HUES64 (cell line): ENCODE measurements at regions not wholly inside any gene's neighbourhood (a gene's known extent, or its start where the extent isn't known, plus 50 kb on each side); places are given as distances from the start of the nearest gene placed in this dataset.

Experiments
- H3K27ac ChIP-seq: 2 replicates; pipeline ENCODE4 v1.7.0; 2013; ENCODE audit warnings: low read depth, low read length, inconsistent platforms
- H3K27me3 ChIP-seq: 2 replicates; pipeline ENCODE4 v1.6.1; 2013; ENCODE audit warnings: mild to moderate bottlenecking, low read length; ENCODE audit not compliant: insufficient read depth
- H3K36me3 ChIP-seq: 2 replicates; pipeline ENCODE4 v1.6.1; 2013; ENCODE audit warnings: mild to moderate bottlenecking, low read length; ENCODE audit not compliant: insufficient read depth
- H3K4me1 ChIP-seq: 2 replicates; pipeline ENCODE4 v1.6.1; 2013; ENCODE audit warnings: mild to moderate bottlenecking, low read length, moderate library complexity; ENCODE audit not compliant: insufficient read depth
- H3K4me3 ChIP-seq: 2 replicates; pipeline ENCODE4 v1.5.1; 2013; ENCODE audit warnings: mild to moderate bottlenecking, low read length, moderate library complexity
- H3K9ac ChIP-seq: 2 replicates; pipeline ENCODE4 v1.6.1; 2013; ENCODE audit warnings: mild to moderate bottlenecking, low read depth, low read length
- H3K9me3 ChIP-seq: 2 replicates; pipeline ENCODE4 v1.6.1; 2013; ENCODE audit warnings: low read depth, low read length; ENCODE audit not compliant: insufficient read depth
- WGBS: fragments of 150-250, 120-280 bp; methylation state at CpG from one replicate; pipeline ENCODE4 v1.1.7; 2013; ENCODE audit warnings: missing lambda C conversion rate; 5-methylcytosine and 5-hydroxymethylcytosine counted together

DNA sequence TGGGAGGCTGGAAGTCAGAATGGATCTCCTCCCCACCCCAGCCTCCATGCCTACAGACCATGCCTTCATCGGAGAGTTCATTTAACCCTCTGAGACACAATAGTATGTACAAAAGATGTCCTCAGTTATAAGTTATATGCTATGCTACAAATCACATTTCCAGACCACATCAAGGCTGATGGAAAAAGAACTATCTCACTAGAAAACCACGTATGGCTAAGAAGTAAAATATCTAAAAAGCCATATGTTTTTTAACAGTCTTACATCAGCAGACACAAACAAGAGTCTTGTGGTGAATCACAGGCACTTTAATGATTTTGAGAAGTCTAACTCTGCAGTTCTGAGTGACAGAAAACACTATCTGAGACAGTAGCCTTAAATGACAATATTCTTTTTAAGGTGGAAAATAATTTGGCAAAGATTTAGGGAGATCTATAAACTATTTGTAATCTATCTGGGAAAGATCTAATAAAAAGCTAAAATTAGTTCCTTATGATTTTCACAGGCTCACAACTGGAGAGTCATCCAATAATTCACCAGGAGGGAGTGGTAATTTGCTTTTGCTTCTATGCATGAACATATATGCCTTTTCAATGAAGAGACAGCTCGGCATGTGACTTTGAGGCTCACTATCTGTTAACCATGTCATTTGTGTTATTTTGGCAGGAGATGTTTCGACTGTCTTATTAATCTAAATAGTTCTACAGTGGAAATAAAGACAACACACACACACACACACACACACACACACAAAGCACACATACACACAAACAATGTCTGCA is 197.5 kb downstream of the IRS1 start:
- H3K9ac ChIP-seq: no peak overlapping the region
- H3K4me1 ChIP-seq: no peaks in the 10 kb centered on the region; the same call in 1 of the 2 replicates
- no peaks in the 10 kb centered on the region for H3K36me3 ChIP-seq
- H3K27me3 ChIP-seq: no peaks in the 10 kb centered on the region
- H3K9me3 ChIP-seq: no peaks in the 10 kb centered on the region
- 100% methylated on average over 3 of the region's 4 CpGs for WGBS
- H3K27ac ChIP-seq: no peak overlapping the region
- H3K4me3 ChIP-seq: no peak overlapping the region

DNA sequence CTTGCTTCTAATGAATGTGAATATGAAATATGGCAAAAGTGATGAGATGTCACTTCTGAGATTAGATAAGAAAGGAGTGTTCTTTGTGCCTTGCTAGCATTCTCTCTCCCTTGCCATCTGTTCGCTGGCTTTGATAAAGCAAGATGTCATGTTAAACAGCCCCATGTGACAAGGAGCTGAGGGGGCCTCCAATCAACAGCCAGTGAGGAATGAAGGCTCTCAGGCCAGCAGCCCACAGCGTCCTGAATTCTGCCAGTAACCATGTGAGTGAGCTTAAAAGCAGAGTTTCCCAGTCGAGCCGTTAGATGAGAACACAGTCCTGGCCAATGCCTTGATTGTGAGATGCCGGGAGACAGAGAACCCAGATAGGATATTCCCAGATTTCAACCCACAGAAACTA is 198.8 kb downstream of the IRS1 start:
- whole genome bisulfite sequencing: 89% methylated on average over 4 of the region's 5 CpGs

DNA sequence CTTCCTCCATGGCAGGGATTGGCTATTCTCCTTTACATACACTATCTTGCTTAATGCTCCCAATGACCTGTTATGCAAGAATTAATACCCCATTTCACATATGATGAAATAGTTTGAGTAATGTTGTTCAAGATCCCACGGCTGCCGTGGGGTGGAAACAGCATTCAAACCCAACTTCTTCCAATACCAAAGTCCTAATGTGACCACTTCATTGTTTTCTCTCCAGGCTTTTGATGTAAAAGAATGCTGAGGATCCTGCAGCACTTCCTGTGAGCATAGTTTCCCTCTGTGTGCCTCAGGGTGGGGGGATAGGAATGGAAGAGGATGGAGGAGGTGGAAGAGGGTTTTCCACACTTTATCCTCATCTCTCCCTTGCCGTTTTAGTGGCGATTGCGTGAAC is 199.4 kb downstream of the IRS1 start:
- Histone ChIP-seq H3K27me3 (no peaks in the 10 kb centered on the region), H3K4me1 (no peaks in the 10 kb centered on the region; the same call in 1 of the 2 replicates), H3K36me3 (no peaks in the 10 kb centered on the region), H3K4me3 (no peak overlapping the region), H3K9ac (no peak overlapping the region), H3K27ac (no peak overlapping the region), H3K9me3 (no peaks in the 10 kb centered on the region)
- WGBS: no CpG with 5 or more reads among the region's 5 CpGs

More for the DNA sequence above, 198.8 kb downstream of the IRS1 start:
- H3K4me1 ChIP-seq: no peaks in the 10 kb centered on the region; the same call in 1 of the 2 replicates
- H3K27me3 ChIP-seq: no peaks in the 10 kb centered on the region
- no peaks in the 10 kb centered on the region for H3K9me3 ChIP-seq
- H3K36me3 ChIP-seq: no peaks in the 10 kb centered on the region
- no peak overlapping the region for H3K27ac ChIP-seq
- H3K4me3 ChIP-seq: no peak overlapping the region
- H3K9ac ChIP-seq: no peak overlapping the region

DNA sequence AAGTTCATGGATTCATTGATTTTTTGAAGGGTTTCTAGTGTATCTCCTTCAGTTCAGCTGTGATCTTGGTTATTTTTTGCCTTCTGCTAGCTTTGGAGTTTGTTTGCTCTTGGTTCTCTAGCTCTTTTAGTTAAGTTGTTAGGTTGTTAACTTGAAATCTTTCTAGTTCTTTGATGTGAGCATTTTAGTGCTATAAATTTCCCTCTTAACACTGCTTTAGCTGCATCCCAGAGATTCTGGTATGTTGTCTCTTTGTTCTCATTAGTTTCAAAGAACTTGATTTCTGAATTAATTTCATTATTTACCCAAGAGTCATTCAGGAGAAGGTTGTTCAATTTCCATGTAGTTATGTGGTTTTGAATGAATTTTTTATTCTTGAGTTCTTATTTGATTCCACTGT is 210.6 kb downstream of the IRS1 start:
- Histone ChIP-seq H3K4me3 (no peak overlapping the region), H3K9me3 (peaks cover 5% of the 10 kb centered on the region; the same call in 1 of the 2 replicates), H3K9ac (no peak overlapping the region), H3K36me3 (no peaks in the 10 kb centered on the region), H3K27ac (no peak overlapping the region), H3K4me1 (no peaks in the 10 kb centered on the region), H3K27me3 (no peaks in the 10 kb centered on the region)

DNA sequence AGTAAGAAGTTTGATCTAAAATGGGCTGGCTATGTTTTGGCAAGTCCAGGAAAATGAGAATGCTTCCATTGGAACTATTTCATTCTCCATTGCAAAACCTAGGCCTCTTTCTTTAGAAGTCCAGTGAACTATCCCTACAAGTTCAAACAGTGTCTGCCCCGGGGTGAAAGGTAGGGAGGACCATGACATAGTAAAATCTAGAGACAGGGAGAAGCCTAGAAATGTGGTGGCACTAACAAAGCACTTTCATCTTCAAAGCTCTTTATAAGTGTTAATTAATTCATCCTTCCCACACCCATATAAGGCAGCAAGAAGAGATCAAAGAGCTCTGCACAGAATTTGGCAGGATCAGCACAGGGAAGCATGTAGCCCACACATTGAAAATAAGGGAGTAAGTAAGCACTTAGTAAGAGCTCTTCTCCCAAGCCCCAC is 214.5 kb downstream of the IRS1 start:
- Histone ChIP-seq H3K4me1 (peaks cover 6% of the 10 kb centered on the region; the same call in 1 of the 2 replicates), H3K9ac (no peak overlapping the region), H3K4me3 (no peak overlapping the region), H3K27me3 (no peaks in the 10 kb centered on the region), H3K9me3 (peaks cover 5% of the 10 kb centered on the region; the same call in 1 of the 2 replicates), H3K27ac (no peak overlapping the region), H3K36me3 (no peaks in the 10 kb centered on the region)
- WGBS: no CpG with 5 or more reads among the region's 1 CpG

DNA sequence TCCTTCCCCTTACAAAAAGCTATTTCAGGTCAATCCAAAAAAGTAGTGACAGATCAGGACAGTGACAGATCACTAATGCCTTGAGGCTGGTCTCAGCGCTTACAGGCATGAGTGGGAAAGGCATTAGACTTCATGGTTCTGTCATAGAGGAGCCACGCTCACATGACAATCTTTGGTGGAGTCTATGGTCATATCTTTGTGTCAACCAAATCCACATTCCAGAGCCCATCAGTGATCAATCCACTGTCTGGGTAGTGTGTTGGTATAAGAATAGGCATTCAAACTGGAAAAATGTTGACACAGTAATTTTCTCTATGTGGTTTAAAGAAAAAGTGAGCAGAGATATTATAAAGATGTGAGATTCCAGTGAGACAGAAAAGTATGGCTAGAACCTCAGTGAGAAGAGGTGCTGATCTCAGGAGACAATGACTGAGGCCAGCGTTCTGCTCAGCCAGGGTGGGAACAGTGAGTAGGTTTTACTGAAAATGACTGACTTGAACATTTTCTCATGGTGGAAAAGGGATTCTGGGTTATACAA is 215.0 kb downstream of the IRS1 start:
- Histone ChIP-seq H3K36me3 (no peaks in the 10 kb centered on the region), H3K27ac (no peak overlapping the region), H3K4me3 (no peak overlapping the region), H3K9ac (no peak overlapping the region), H3K27me3 (no peaks in the 10 kb centered on the region), H3K9me3 (peaks cover 5% of the 10 kb centered on the region; the same call in 1 of the 2 replicates), H3K4me1 (peaks cover 6% of the 10 kb centered on the region; the same call in 1 of the 2 replicates)
- 93% methylated on average over 3 of the region's 3 CpGs for WGBS

DNA sequence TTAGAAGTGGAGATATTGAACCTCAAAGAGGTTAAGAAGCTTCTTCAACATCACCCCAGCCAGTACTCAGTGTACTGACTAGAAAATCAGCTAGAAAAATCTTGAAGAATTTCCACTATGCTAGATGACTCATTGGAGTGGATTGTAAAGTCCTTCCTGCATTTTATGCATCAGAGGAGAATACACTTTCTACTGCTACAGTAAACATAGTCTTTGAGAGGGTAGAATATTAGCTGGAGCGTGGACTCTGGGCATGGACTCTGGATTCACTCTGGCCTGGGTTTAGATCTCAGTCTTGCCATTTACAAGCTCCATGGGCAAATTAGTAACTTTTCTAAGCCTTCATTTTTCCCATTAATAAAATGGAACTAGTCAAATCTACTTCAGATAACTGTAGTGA is 215.9 kb downstream of the IRS1 start:
- H3K27ac ChIP-seq: no peak overlapping the region
- no peak overlapping the region for H3K9ac ChIP-seq
- H3K4me3 ChIP-seq: no peak overlapping the region
- peaks cover 6% of the 10 kb centered on the region; the same call in 1 of the 2 replicates for H3K4me1 ChIP-seq
- no peaks in the 10 kb centered on the region for H3K36me3 ChIP-seq
- no peaks in the 10 kb centered on the region for H3K27me3 ChIP-seq
- WGBS: 100% methylated on average over 1 of the region's 1 CpG
- H3K9me3 ChIP-seq: peaks cover 5% of the 10 kb centered on the region; the same call in 1 of the 2 replicates

DNA sequence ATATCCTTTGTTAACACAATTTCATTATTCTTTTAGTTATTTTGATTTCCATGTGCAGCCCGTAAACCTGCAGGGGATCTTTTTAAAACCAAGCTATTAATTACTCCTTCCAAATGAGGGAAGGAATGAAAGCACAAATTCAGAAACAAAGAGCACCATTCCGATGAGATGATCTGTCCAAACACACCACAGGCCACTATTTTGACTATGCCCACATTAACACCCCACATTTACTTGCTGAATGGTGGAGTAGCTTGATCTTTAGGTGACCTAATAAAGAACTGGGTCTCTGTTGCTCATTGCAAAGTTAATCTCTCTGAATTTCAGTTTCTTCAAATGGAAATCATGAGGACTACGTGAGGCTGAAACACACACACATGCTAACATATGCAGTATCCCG is 218.0 kb downstream of the IRS1 start:
- Histone ChIP-seq H3K4me1 (peaks cover 6% of the 10 kb centered on the region; the same call in 1 of the 2 replicates), H3K9me3 (no peaks in the 10 kb centered on the region)

DNA sequence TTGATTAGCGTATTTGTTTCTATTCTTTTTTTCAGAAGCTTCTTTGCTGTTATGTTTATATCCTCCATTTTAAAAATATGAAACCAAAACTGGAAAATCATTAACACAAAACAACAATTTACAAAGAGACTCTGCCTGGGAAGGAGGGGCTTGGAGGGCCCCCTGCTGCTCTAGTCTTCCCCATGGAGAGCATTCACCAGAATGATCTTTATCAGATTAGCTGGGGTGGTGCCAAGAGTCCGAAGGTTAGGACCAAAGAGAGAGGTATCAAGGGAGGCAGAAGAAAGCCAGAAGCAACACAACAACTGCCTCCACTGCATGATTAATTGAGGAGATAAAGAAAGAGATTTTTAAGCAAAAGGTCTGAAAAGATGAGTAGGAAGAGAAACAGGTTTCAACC is 218.6 kb downstream of the IRS1 start:
- Histone ChIP-seq H3K4me3 (no peak overlapping the region), H3K4me1 (peaks cover 6% of the 10 kb centered on the region; the same call in 1 of the 2 replicates), H3K27me3 (no peaks in the 10 kb centered on the region), H3K9me3 (no peaks in the 10 kb centered on the region), H3K27ac (no peak overlapping the region), H3K36me3 (no peaks in the 10 kb centered on the region), H3K9ac (no peak overlapping the region)
- WGBS: 83% methylated on average over 2 of the region's 2 CpGs

More for the DNA sequence above, 218.0 kb downstream of the IRS1 start:
- H3K9ac ChIP-seq: no peak overlapping the region
- no peaks in the 10 kb centered on the region for H3K27me3 ChIP-seq
- no peak overlapping the region for H3K4me3 ChIP-seq
- H3K36me3 ChIP-seq: no peaks in the 10 kb centered on the region
- WGBS: 83% methylated on average over 4 of the region's 4 CpGs
- H3K27ac ChIP-seq: no peak overlapping the region

DNA sequence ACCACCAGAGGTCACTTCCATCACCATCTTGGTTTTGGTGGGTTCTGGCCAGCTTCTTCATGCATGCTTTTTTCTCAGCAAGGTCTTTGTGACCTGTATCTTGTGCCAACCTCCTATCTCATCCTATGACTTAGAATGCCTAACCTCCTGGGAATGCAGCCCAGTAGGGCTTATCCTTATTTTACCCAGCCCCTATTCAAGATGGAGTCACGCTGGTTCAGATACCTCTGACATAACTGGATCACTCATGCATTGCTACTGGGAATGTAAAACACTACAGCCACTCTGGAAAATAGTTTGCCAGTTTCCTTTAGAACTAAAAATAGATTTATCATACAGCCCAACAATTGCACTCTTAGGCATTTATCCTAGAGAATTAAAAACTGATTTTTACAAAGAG is 219.2 kb downstream of the IRS1 start:
- 95% methylated on average over 1 of the region's 1 CpG for WGBS
- no peaks in the 10 kb centered on the region for H3K9me3 ChIP-seq
- no peaks in the 10 kb centered on the region for H3K27me3 ChIP-seq
- no peaks in the 10 kb centered on the region for H3K36me3 ChIP-seq
- no peak overlapping the region for H3K27ac ChIP-seq
- H3K4me3 ChIP-seq: no peak overlapping the region
- H3K4me1 ChIP-seq: peaks cover 6% of the 10 kb centered on the region; the same call in 1 of the 2 replicates
- H3K9ac ChIP-seq: no peak overlapping the region

DNA sequence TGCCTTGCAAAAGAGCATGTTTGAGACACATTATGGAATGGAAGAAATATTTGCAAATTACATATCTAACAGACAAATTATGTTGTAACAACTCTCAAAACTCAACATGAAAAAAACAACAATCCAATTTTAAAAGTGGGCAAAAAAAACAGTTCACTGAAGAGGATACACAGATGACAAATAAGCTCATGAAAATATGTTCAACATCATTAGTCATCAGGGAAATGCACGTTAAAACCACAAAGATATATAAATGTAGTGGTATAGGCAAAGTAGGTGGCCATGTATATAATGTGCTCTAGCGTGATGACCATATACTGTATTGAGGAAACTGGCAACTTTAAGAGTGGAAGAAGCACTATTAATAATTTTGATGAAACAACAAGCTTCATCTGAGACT is 220.1 kb downstream of the IRS1 start:
- Histone ChIP-seq H3K9ac (no peak overlapping the region), H3K4me1 (peaks cover 6% of the 10 kb centered on the region; the same call in 1 of the 2 replicates), H3K27ac (no peak overlapping the region)

More for the DNA sequence above, 220.1 kb downstream of the IRS1 start:
- WGBS: 90% methylated on average over 2 of the region's 2 CpGs
- H3K36me3 ChIP-seq: no peaks in the 10 kb centered on the region
- H3K9me3 ChIP-seq: no peaks in the 10 kb centered on the region
- no peaks in the 10 kb centered on the region for H3K27me3 ChIP-seq
- no peak overlapping the region for H3K4me3 ChIP-seq
